NCI-H526 (cell line): ENCODE measurements at regions not wholly inside any gene's neighbourhood (a gene's known extent, or its start where the extent isn't known, plus 50 kb on each side); places are given as distances from the start of the nearest gene placed in this dataset.
"Not testable (repeated sequence)": the region's sequence is repeated elsewhere in the genome, so short reads cannot be mapped to it uniquely, and the experiment has no call there.

ENCODE experiments used
- DNase-seq, 2 experiments: peaks; one replicate each; lab custom pipeline; 2025; lab: John Stamatoyannopoulos, UW

GRCh38 chr22:19641254-19641982, 72.9 kb upstream of the SEPTIN5 start:
- DNase-seq: peak in 1 of 2 experiments; percentile 62

- no peak for DNase-seq
Measured at GRCh38 chr22:19641983-19642451, 72.3 kb upstream of the SEPTIN5 start.

GRCh38 chr22:19643448-19644313, 70.6 kb upstream of the SEPTIN5 start:
- no peak for DNase-seq

- DNase-seq: no peak
Measured at GRCh38 chr22:19644314-19645223, 69.7 kb upstream of the SEPTIN5 start.

- no peak for DNase-seq
Measured at GRCh38 chr22:19645391-19645790, 68.9 kb upstream of the SEPTIN5 start.

GRCh38 chr22:19645905-19646304, 68.4 kb upstream of the SEPTIN5 start:
- no peak for DNase-seq

- no peak for DNase-seq
Measured at GRCh38 chr22:19646383-19646782, 67.9 kb upstream of the SEPTIN5 start.

GRCh38 chr22:19648419-19648929, 65.8 kb upstream of the SEPTIN5 start:
- DNase-seq: no peak

- DNase-seq: no peak
Measured at GRCh38 chr22:19652316-19652715, 62.0 kb upstream of the SEPTIN5 start.

GRCh38 chr22:19654338-19654987, 59.8 kb upstream of the SEPTIN5 start:
- DNase-seq: peak in 1 of 2 experiments; percentile 24

GRCh38 chr22:19655399-19655798, 58.9 kb upstream of the SEPTIN5 start:
- DNase-seq: no peak

GRCh38 chr22:19656541-19657251, 57.6 kb upstream of the SEPTIN5 start:
- DNase-seq: no peak

- no peak for DNase-seq
Measured at GRCh38 chr22:19657252-19658056, 56.8 kb upstream of the SEPTIN5 start.

GRCh38 chr22:19658057-19658966, 56.0 kb upstream of the SEPTIN5 start:
- no peak for DNase-seq

- no peak for DNase-seq
Measured at GRCh38 chr22:19658967-19659804, 55.1 kb upstream of the SEPTIN5 start.

GRCh38 chr22:19659805-19660345, 54.4 kb upstream of the SEPTIN5 start:
- no peak for DNase-seq

- not testable (repeated sequence) for DNase-seq
Measured at GRCh38 chr22:19660583-19660982, 53.7 kb upstream of the SEPTIN5 start.
